ENCODE measurements at regions not wholly inside any gene's neighbourhood (a gene's known extent, or its start where the extent isn't known, plus 50 kb on each side); places are given as distances from the start of the nearest gene placed in this dataset.

DNA sequence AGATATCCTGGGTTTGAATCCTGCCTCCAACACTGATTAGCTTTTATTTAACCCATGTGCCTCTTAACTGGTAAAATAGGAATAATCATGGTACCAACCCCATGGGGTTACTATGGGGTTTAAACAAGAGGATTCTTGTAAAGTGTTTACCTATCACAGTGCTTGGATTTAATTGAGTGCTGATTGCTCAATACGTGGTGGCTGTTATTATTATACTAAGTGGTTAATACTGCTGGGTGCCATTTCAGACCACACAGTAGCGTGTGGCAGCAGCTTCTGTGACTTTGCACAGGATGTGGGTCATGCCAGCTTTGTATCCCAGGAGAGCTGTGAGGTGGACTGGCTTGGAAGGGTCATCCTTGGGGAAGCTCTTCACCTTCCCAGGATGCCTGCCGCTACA is 177.2 kb downstream of the SEC23IP start:
- TF ChIP-seq, protein P1, sequence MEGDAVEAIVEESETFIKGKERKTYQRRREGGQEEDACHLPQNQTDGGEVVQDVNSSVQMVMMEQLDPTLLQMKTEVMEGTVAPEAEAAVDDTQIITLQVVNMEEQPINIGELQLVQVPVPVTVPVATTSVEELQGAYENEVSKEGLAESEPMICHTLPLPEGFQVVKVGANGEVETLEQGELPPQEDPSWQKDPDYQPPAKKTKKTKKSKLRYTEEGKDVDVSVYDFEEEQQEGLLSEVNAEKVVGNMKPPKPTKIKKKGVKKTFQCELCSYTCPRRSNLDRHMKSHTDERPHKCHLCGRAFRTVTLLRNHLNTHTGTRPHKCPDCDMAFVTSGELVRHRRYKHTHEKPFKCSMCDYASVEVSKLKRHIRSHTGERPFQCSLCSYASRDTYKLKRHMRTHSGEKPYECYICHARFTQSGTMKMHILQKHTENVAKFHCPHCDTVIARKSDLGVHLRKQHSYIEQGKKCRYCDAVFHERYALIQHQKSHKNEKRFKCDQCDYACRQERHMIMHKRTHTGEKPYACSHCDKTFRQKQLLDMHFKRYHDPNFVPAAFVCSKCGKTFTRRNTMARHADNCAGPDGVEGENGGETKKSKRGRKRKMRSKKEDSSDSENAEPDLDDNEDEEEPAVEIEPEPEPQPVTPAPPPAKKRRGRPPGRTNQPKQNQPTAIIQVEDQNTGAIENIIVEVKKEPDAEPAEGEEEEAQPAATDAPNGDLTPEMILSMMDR (IDR thresholded peaks at IDR 0.05): no peak
- TF ChIP-seq POLR2A (IDR thresholded peaks at IDR 0.05): no peak
